ENCODE measurements at regions not wholly inside any gene's neighbourhood (a gene's known extent, or its start where the extent isn't known, plus 50 kb on each side); places are given as distances from the start of the nearest gene placed in this dataset.

GRCh38 chr17:20920095-20920814, 122.6 kb downstream of the USP22 start:
- no peaks in the 10 kb centered on the region for H3K27me3 ChIP-seq (ENCODE audit: insufficient read depth, low read length, poor library complexity, severe bottlenecking)
- no peak overlapping the region for H3K4me2 ChIP-seq (ENCODE audit: low read depth, low read length, poor library complexity, severe bottlenecking)
- no peaks in the 10 kb centered on the region for H4K20me1 ChIP-seq (ENCODE audit: insufficient read depth, low read length, poor library complexity, severe bottlenecking)
- no peaks in the 10 kb centered on the region for H3K9me3 ChIP-seq (ENCODE audit: insufficient read depth, low read depth, low read length)
- H3K4me3 ChIP-seq (ENCODE audit: low read length, poor library complexity, severe bottlenecking) = no peak overlapping the region
- no peak overlapping the region for H3K9ac ChIP-seq (ENCODE audit: low read depth, low read length, poor library complexity, severe bottlenecking)
- no peaks in the 10 kb centered on the region for H3K79me2 ChIP-seq (ENCODE audit: insufficient read depth, low read length)
- peaks cover 6% of the 10 kb centered on the region for H3K4me1 ChIP-seq (ENCODE audit: insufficient read depth, low read length, poor library complexity, severe bottlenecking)
- no peak overlapping the region for H2AFZ ChIP-seq (ENCODE audit: low read length)
- H3K36me3 ChIP-seq (ENCODE audit: insufficient read depth, low read length) = no peaks in the 10 kb centered on the region
- no peaks in the 10 kb centered on the region for H3F3A ChIP-seq (ENCODE audit: low read depth)
- H3K9me2 ChIP-seq (replicated peaks; ENCODE audit: low read depth, low read length) = no peaks in the 10 kb centered on the region
- no peak for TF ChIP-seq EZH2phosphoT487 (IDR thresholded peaks at IDR 0.05; ENCODE audit: borderline replicate concordance)
- TF ChIP-seq CTCF (conservative IDR thresholded peaks at IDR 0.05; ENCODE audit: low read length) = no peak

GRCh38 chr17:20920815-20921199, 122.0 kb downstream of the USP22 start:
- Histone ChIP-seq H3K9me2 (replicated peaks; ENCODE audit: low read depth, low read length) (no peaks in the 10 kb centered on the region), H3K79me2 (ENCODE audit: insufficient read depth, low read length) (no peaks in the 10 kb centered on the region), H2AFZ (ENCODE audit: low read length) (no peak overlapping the region), H3K27me3 (ENCODE audit: insufficient read depth, low read length, poor library complexity, severe bottlenecking) (no peaks in the 10 kb centered on the region), H4K20me1 (ENCODE audit: insufficient read depth, low read length, poor library complexity, severe bottlenecking) (no peaks in the 10 kb centered on the region), H3K4me2 (ENCODE audit: low read depth, low read length, poor library complexity, severe bottlenecking) (no peak overlapping the region), H3K9ac (ENCODE audit: low read depth, low read length, poor library complexity, severe bottlenecking) (no peak overlapping the region), H3F3A (ENCODE audit: low read depth) (no peaks in the 10 kb centered on the region), H3K4me1 (ENCODE audit: insufficient read depth, low read length, poor library complexity, severe bottlenecking) (peaks cover 6% of the 10 kb centered on the region), H3K36me3 (ENCODE audit: insufficient read depth, low read length) (no peaks in the 10 kb centered on the region), H3K9me3 (ENCODE audit: insufficient read depth, low read depth, low read length) (no peaks in the 10 kb centered on the region), H3K4me3 (ENCODE audit: low read length, poor library complexity, severe bottlenecking) (no peak overlapping the region)
- TF ChIP-seq EZH2phosphoT487 (IDR thresholded peaks at IDR 0.05; ENCODE audit: borderline replicate concordance) (no peak), CTCF (conservative IDR thresholded peaks at IDR 0.05; ENCODE audit: low read length) (no peak)

GRCh38 chr17:20922128-20922670, 120.6 kb downstream of the USP22 start:
- H3K4me2 ChIP-seq (ENCODE audit: low read depth, low read length, poor library complexity, severe bottlenecking) = no peak overlapping the region
- H3K79me2 ChIP-seq (ENCODE audit: insufficient read depth, low read length) = no peaks in the 10 kb centered on the region

More at GRCh38 chr17:20922128-20922670, 120.6 kb downstream of the USP22 start:
- H3K4me1 ChIP-seq (ENCODE audit: insufficient read depth, low read length, poor library complexity, severe bottlenecking) = no peaks in the 10 kb centered on the region
- H4K20me1 ChIP-seq (ENCODE audit: insufficient read depth, low read length, poor library complexity, severe bottlenecking) = no peaks in the 10 kb centered on the region
- H3F3A ChIP-seq (ENCODE audit: low read depth) = no peaks in the 10 kb centered on the region
- no peaks in the 10 kb centered on the region for H3K9me3 ChIP-seq (ENCODE audit: insufficient read depth, low read depth, low read length)
- no peak overlapping the region for H2AFZ ChIP-seq (ENCODE audit: low read length)
- no peak overlapping the region for H3K9ac ChIP-seq (ENCODE audit: low read depth, low read length, poor library complexity, severe bottlenecking)
- no peak for TF ChIP-seq CTCF (conservative IDR thresholded peaks at IDR 0.05; ENCODE audit: low read length)
- TF ChIP-seq EZH2phosphoT487 (IDR thresholded peaks at IDR 0.05; ENCODE audit: borderline replicate concordance) = no peak
- no peaks in the 10 kb centered on the region for H3K36me3 ChIP-seq (ENCODE audit: insufficient read depth, low read length)
- no peaks in the 10 kb centered on the region for H3K9me2 ChIP-seq (replicated peaks; ENCODE audit: low read depth, low read length)
- no peak overlapping the region for H3K4me3 ChIP-seq (ENCODE audit: low read length, poor library complexity, severe bottlenecking)
- no peaks in the 10 kb centered on the region for H3K27me3 ChIP-seq (ENCODE audit: insufficient read depth, low read length, poor library complexity, severe bottlenecking)

Data from Loucy (cell line).